GM12872 (cell line): ENCODE measurements at regions not wholly inside any gene's neighbourhood (a gene's known extent, or its start where the extent isn't known, plus 50 kb on each side); places are given as distances from the start of the nearest gene placed in this dataset.

Source experiments
- TF ChIP-seq, protein P1 (sequence below): IDR thresholded peaks from 3 replicates; pipeline ENCODE4 v1.5.1; 2011; ENCODE audit warnings: low read depth, mild to moderate bottlenecking, low read length, moderate library complexity; ENCODE audit not compliant: insufficient read depth

DNA sequence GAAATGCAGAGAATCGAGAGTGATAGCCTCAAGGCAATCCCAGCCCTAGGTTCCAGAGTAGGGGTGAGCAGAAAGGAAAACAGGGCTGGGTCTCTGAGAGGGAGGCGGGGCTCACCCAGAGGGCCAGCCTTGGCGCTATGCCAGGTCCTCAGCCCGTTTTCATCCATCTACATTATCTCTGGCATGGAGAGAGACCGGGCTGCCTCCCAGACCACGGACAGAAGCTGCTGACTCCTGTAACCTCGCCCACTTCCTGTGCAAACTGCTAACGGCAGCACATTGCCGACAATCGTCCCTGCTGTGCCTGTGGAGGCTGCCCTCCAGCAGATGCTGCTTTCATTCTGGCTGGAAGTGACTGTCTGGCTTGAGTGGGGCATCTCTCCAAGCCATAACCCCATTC, 569.1 kb downstream of the NPHP4 start:
- TF ChIP-seq, protein P1, sequence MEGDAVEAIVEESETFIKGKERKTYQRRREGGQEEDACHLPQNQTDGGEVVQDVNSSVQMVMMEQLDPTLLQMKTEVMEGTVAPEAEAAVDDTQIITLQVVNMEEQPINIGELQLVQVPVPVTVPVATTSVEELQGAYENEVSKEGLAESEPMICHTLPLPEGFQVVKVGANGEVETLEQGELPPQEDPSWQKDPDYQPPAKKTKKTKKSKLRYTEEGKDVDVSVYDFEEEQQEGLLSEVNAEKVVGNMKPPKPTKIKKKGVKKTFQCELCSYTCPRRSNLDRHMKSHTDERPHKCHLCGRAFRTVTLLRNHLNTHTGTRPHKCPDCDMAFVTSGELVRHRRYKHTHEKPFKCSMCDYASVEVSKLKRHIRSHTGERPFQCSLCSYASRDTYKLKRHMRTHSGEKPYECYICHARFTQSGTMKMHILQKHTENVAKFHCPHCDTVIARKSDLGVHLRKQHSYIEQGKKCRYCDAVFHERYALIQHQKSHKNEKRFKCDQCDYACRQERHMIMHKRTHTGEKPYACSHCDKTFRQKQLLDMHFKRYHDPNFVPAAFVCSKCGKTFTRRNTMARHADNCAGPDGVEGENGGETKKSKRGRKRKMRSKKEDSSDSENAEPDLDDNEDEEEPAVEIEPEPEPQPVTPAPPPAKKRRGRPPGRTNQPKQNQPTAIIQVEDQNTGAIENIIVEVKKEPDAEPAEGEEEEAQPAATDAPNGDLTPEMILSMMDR = no peak

GRCh38 chr1:5419501-5419900, 572.7 kb downstream of the NPHP4 start:
- TF ChIP-seq, protein P1 = no peak

GRCh38 chr1:5416518-5416917, 575.7 kb downstream of the NPHP4 start:
- TF ChIP-seq, protein P1 = no peak

DNA sequence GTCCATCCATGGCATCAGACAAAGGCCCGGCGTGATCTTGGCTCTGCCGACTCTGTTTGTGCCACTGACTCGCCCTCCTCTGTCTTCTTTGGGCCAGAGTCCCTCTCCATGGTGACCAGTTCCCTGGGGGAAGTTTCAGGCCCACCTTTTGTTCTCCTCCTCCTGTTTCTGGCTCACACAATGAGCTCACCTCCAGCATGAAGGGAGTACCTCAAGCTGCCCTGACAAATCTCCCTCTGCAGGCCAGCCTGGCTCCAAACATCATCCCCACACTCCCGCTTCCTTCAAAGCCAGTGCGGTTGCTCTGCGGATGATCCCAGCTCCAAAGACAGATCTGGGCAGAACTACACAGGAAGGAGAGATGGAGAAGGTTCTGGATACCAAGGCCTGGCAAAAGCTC, 576.6 kb downstream of the NPHP4 start:
- TF ChIP-seq, protein P1 = no peak

GRCh38 chr1:5410652-5411051, 581.6 kb downstream of the NPHP4 start:
- TF ChIP-seq, protein P1 = no peak

- TF ChIP-seq, protein P1 = no peak
Observed at GRCh38 chr1:5408401-5408800, 583.8 kb downstream of the NPHP4 start.

DNA sequence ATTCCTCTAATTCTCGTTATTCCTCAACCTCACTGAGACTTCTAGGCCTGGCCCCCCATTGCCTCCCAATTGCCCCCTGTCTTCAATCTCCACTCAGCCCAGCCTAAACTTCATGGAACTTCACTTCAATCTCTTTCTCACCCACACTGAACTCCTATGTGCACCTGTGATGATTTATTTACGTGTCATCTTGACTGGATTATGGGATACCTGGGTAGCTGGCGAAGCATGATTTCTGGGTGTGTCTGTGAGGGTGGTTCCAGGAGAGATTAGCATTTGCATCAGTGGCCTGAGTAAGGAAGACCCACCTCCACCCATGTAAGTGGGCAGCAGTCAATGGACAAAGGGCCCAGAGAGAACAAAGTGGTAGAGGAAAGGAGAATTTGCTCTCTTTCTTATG, 587.0 kb downstream of the NPHP4 start:
- TF ChIP-seq, protein P1 = no peak
